LNCAP (cell line): ENCODE measurements at regions not wholly inside any gene's neighbourhood (a gene's known extent, or its start where the extent isn't known, plus 50 kb on each side); places are given as distances from the start of the nearest gene placed in this dataset.

Experiments used
- CTCF ChIP-seq: fragments of 450-650 bp; IDR thresholded peaks from 2 replicates; pipeline ENCODE4 v1.5.1; 2017; ENCODE audit warnings: mild to moderate bottlenecking

DNA sequence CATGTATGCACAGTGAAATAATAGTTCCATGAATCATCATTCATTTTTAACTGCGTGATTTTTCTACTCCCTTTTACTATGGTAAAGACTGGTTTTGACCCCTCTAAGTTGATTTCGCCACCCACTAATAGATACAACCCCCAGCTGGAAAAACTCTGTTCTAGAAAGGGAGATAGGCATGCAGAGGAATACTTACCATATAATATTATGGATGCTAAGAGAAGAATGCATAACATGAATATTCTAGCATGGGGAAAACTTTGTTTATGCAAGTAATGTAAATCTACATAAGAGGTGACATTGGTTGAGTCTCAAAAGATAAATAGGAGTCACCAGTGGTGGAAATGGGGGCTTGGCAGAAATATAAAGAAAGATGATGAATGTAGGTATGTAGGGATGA lies 97.3 kb upstream of the MBL2 start:
- TF ChIP-seq CTCF, result no peak

DNA sequence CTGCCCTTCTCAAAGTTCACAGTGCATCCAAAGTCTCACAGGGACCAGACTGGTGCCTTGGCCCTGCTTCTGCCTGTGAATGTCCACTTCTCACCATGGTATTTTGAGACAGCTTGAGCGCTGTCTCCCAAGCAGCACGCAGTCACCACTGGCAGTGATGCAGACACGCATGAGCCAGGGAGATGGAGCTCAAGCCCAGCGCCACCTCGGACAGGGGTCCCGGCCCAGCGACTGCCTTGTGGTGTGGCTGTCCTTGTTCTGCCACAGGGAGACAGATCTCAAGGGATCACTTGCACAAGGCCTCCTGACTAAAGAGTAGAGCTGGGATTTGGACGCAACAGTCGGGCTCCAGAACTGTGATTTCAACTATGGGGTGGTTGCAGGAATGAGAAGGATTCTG lies 92.6 kb upstream of the MBL2 start:
- TF ChIP-seq CTCF, result no peak

DNA sequence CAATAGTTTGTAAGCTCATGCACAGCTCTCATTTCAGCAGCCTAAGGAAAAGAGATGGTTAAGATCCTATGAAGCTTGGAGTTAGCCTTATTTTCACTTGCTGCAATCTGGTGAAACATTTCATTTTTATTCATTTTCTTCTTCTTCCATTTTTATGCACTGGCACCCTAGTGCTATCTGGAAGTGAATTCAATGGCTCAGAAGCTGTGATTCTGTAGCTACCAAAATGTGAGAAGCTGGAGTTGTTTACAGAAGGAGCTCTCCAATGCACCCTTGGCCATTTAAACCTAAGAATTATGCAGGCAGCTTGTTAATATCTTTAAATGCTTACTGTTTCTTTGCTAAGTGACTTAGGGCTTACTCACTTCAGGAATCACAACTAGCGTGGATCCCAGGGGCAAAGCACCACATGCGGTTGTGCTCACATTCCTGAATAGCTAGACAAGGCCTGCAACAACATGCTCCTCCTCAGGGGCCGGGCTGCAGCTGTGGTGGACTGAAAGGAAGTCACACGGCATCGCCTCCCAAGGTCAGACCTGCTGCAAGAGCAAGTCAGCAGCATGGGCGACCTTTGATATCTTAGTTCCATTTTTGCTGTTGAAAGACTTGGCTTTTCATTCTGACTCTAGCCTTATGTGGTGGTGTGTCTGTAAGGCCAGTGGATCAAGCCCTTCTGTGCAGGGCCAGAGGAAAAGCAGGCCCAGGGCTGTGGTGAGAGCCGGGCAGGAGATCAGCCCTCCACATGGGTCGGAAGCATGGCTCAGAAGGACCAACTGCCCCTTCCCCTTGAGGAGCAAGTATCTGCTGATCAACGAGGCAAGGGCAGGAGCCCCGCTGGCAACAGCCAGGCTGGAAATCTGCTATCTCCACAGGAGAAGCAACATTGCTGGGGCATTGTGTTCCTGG lies 91.9 kb upstream of the MBL2 start:
- TF ChIP-seq CTCF, result no peak

DNA sequence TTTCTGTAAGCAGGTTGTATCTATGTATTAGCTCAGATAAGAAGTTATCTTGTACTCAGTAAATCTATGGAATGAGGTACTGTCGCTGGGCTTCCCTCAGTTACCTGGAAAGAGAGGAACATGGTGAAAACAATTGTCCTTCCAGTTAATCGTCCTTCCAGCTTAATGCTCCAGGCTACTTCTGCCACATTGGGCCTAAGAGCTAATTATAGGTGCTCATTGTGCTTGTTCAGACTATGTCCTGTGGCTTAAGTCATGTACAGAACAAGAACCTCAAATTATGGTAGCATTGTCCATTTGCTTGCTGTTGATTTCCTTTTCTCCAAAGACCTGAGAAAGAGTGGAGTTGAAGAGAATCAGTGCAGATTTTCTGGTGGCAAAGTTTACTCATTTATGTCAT lies 86.1 kb upstream of the MBL2 start:
- TF ChIP-seq CTCF, result no peak

DNA sequence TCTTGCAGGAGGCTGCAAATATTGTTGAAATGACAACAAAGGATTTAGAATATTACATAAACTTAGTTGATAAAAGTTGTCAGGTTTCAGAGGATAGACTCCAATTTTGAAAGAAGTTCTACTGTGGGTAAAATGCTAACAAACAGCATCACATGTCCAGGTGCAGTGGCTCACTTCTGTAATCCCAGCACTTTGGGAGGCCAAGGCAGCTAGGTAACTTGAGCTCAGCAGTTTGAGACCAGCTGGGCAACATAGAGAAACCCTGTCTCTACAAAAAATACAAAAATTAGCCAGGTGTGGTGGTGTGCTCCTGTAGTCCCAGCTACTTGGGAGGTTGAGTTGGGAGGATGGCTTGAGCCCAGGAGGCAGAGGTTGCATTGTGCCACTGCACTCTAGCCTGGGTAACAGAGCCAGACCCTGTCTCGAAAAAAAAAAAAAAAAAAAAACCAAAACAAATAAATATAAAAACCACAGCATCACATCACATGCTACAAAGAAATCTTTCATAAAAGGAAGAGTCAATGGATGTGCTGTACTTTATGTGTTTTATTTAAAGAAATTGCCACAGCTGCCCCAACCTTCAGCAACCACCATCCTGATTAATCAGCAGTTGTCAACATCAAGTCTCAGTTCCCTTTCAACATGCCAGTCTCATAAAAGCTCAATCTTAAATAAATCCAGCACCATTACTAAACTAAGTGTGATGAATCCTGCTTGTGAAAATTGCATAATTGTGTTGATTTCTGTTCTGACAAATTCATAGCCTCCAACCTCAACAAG lies 83.2 kb upstream of the MBL2 start:
- TF ChIP-seq CTCF, result no peak

- TF ChIP-seq CTCF, result no peak
These were observed 81.1 kb upstream of the MBL2 start for GRCh38 chr10:52853704-52854103.

- no peak for TF ChIP-seq CTCF
These were observed 64.2 kb upstream of the MBL2 start for GRCh38 chr10:52836816-52837215.
